ENCODE measurements at regions not wholly inside any gene's neighbourhood (a gene's known extent, or its start where the extent isn't known, plus 50 kb on each side); places are given as distances from the start of the nearest gene placed in this dataset.

- no peak for TF ChIP-seq CTCF (IDR thresholded peaks at IDR 0.05)
- ATAC-seq (ENCODE audit: low FRiP score) (no peak), DNase-seq (ENCODE audit: low spot score) (no peak)
Measured at GRCh38 chr12:105665366-105665765, 334.9 kb downstream of the C12orf75 start.

GRCh38 chr12:105667973-105668743 is 337.7 kb downstream of the C12orf75 start:
- ATAC-seq (ENCODE audit: low FRiP score) (no peak), DNase-seq (ENCODE audit: low spot score) (no peak)
- no peak for TF ChIP-seq CTCF (IDR thresholded peaks at IDR 0.05)

- ATAC-seq (ENCODE audit: low FRiP score) (no peak), DNase-seq (ENCODE audit: low spot score) (no peak)
- TF ChIP-seq CTCF (IDR thresholded peaks at IDR 0.05), result no peak
Measured at GRCh38 chr12:105670672-105671071, 340.2 kb downstream of the C12orf75 start.

GRCh38 chr12:105671720-105672119 is 341.2 kb downstream of the C12orf75 start:
- no peak for ATAC-seq (ENCODE audit: low FRiP score)
- TF ChIP-seq CTCF (IDR thresholded peaks at IDR 0.05), result no peak
- no peak for DNase-seq (ENCODE audit: low spot score)

- DNase-seq (ENCODE audit: low spot score) (no peak), ATAC-seq (ENCODE audit: low FRiP score) (no peak)
Measured at GRCh38 chr12:105672121-105672975, 341.9 kb downstream of the C12orf75 start.

More at GRCh38 chr12:105672121-105672975, 341.9 kb downstream of the C12orf75 start:
- no peak for TF ChIP-seq CTCF (IDR thresholded peaks at IDR 0.05)

All from omental fat pad (tissue), 3 donors.